Heart left ventricle (tissue), 13 donors: ENCODE measurements at regions not wholly inside any gene's neighbourhood (a gene's known extent, or its start where the extent isn't known, plus 50 kb on each side); places are given as distances from the start of the nearest gene placed in this dataset.

Experiments used
- POLR2A ChIP-seq, 2 donors: fragments of 450-650 bp; IDR thresholded peaks; one replicate each; pipeline ENCODE4 v1.6.1; 2017; ENCODE audit warnings: antibody characterized with exemption in 2 of 2, mild to moderate bottlenecking in 2 of 2, moderate library complexity in 2 of 2
- TF ChIP-seq, protein P1 (sequence below), 12 donors: fragments of 200-600 bp; sonication (generic) in 4 of 12; IDR thresholded peaks; one replicate each; pipeline versions ENCODE4 v1.5.0 to v1.8.0; 2018 to 2022; ENCODE audit warnings: antibody characterized with exemption in 12 of 12, mild to moderate bottlenecking in 5 of 12
- donor health status: ischemic (EF 13 %, LVEDD 7.1; RV severe dilation, severe dysfunction).
- donor health status: DM: no; HTN: yes; CAD: no.
- donor health status: DM: no; HTN: no; CAD: no.
- donor health status: ischemic (EF 25% LVEDD 6.9; RV normal size, moderate dysfunction).
- donor health status: ischemic (EF 25% LVEDD 5.7; RV mildly dilated, moderate dysfunction).
- donor health status: ischemic (EF 35%, LVEDD 5.7; RV mildly dilated, moderate dysfunction).
- donor health status: nonischemic (EF 11% LVEDD 7.7; RV severe dilation, severe dysfunction).
- donor health status: DM: yes; HTN: yes; CAD: no.
- donor health status: PGD.
- donor health status: ischemic (EF 29% LVEDD 5.4; RV normal size, mild dysfunction).
- donor health status: nonischemic (EF 23%, LVEDD 6.1; RV moderate dilation, normal function).

- TF ChIP-seq, protein P1, sequence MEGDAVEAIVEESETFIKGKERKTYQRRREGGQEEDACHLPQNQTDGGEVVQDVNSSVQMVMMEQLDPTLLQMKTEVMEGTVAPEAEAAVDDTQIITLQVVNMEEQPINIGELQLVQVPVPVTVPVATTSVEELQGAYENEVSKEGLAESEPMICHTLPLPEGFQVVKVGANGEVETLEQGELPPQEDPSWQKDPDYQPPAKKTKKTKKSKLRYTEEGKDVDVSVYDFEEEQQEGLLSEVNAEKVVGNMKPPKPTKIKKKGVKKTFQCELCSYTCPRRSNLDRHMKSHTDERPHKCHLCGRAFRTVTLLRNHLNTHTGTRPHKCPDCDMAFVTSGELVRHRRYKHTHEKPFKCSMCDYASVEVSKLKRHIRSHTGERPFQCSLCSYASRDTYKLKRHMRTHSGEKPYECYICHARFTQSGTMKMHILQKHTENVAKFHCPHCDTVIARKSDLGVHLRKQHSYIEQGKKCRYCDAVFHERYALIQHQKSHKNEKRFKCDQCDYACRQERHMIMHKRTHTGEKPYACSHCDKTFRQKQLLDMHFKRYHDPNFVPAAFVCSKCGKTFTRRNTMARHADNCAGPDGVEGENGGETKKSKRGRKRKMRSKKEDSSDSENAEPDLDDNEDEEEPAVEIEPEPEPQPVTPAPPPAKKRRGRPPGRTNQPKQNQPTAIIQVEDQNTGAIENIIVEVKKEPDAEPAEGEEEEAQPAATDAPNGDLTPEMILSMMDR (IDR thresholded peaks at IDR 0.05): no peak
- TF ChIP-seq POLR2A (IDR thresholded peaks at IDR 0.05): no peak
These were observed 112.5 kb upstream of the PHACTR3 start for GRCh38 chr20:59491884-59492283.
